ENCODE measurements at regions not wholly inside any gene's neighbourhood (a gene's known extent, or its start where the extent isn't known, plus 50 kb on each side); places are given as distances from the start of the nearest gene placed in this dataset.

DNA sequence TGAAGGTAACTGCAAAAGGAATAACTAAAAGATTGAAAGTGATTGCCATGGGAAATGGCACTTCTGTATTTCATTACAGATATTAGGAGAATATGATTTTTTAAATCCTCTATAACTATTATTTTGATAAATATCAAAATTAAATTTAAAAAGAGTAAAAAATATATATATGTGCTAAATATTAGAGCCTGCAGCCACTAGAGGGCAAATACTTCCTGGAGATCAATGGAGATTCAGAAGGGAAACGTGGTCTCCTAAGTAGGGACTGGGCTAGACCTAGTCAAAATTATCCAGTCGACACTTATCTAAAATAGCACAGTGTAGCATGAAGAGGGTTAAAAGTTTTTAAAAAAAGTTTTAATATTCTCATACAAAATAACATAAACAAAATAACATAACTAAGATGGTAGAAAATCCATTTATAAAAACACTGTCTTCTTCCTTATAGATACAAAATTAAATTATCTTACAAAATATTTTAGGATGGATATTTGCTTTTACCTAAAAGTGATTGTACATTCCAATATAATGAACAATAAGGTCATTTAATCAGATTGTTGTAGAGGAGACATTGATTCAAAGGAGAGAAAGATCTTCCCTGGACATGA lies 434.3 kb downstream of the MDFIC start:
- H3K9me2 ChIP-seq (ENCODE audit: insufficient read depth) = no peaks in the 10 kb centered on the region
- peak; percentile 40; the same call in 2 of the 3 replicates for ATAC-seq
- H3K36me3 ChIP-seq (ENCODE audit: insufficient read depth) = no peaks in the 10 kb centered on the region
- H4K20me1 ChIP-seq (replicated peaks; ENCODE audit: insufficient read depth) = no peaks in the 10 kb centered on the region
- no peaks in the 10 kb centered on the region for H3K9me3 Mint-ChIP-seq
- H2AFZ ChIP-seq = no peak overlapping the region
- peak; percentile 64 for DNase-seq (ENCODE audit: low spot score)
- no peaks in the 10 kb centered on the region for H3K27me3 Mint-ChIP-seq (ENCODE audit: insufficient read depth, low read depth, poor library complexity)
- H3K4me1 Mint-ChIP-seq = no peaks in the 10 kb centered on the region; the same call in 2 of the 3 replicates
- H3K79me2 ChIP-seq (replicated peaks; ENCODE audit: insufficient read depth) = no peaks in the 10 kb centered on the region
- no peak for TF ChIP-seq EZH2 (IDR thresholded peaks at IDR 0.05; ENCODE audit: low read depth, unreplicated experiment)
- no peak for TF ChIP-seq POLR2AphosphoS5 (IDR thresholded peaks at IDR 0.05; ENCODE audit: low read depth)
- peak; percentile 55 to 57 for TF ChIP-seq CTCF (conservative IDR thresholded peaks at IDR 0.05; ENCODE audit: low read depth in 2 of 2)
- H3K36me3 Mint-ChIP-seq (ENCODE audit: low read depth) = no peaks in the 10 kb centered on the region
- H3K27me3 ChIP-seq (ENCODE audit: insufficient read depth) = no peaks in the 10 kb centered on the region
- no peak overlapping the region for H3K27ac ChIP-seq (ENCODE audit: low read depth)
- no peaks in the 10 kb centered on the region for H3F3A ChIP-seq (replicated peaks; ENCODE audit: low read depth)
- no peak overlapping the region for H3K4me3 Mint-ChIP-seq
- no peak overlapping the region for H3K4me2 ChIP-seq
- no peak overlapping the region for H3K4me3 ChIP-seq
- no peak overlapping the region for H3K27ac Mint-ChIP-seq
- H3K4me1 ChIP-seq (ENCODE audit: insufficient read depth) = no peaks in the 10 kb centered on the region

DNA sequence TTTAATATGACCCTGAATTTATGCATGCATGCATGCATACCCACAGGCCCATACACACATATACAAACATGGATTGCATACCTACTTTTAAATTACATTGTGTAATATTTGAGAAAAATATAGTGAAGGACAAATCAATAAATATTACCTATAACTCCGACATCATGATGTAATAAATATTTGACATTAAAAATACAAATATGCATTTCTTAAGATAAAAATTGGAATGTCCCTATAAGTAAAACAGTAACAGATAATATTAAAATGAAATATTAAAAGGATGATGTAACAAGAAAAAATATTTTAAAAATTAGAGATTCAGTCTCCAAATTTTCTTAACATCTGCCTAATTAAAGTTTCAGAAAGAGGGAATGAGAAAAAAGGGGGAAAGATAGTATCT lies 433.0 kb downstream of the MDFIC start:
- Mint-ChIP-seq H3K9me3 (no peaks in the 10 kb centered on the region), H3K27me3 (ENCODE audit: insufficient read depth, low read depth, poor library complexity) (no peaks in the 10 kb centered on the region), H3K4me3 (no peak overlapping the region), H3K4me1 (no peaks in the 10 kb centered on the region; the same call in 2 of the 3 replicates), H3K27ac (no peak overlapping the region), H3K36me3 (ENCODE audit: low read depth) (no peaks in the 10 kb centered on the region)
- Histone ChIP-seq H2AFZ (no peak overlapping the region), H3K27ac (ENCODE audit: low read depth) (no peak overlapping the region), H3K4me1 (ENCODE audit: insufficient read depth) (no peaks in the 10 kb centered on the region), H3K4me2 (no peak overlapping the region), H3F3A (replicated peaks; ENCODE audit: low read depth) (no peaks in the 10 kb centered on the region), H3K36me3 (ENCODE audit: insufficient read depth) (no peaks in the 10 kb centered on the region), H3K4me3 (no peak overlapping the region), H4K20me1 (replicated peaks; ENCODE audit: insufficient read depth) (no peaks in the 10 kb centered on the region), H3K79me2 (replicated peaks; ENCODE audit: insufficient read depth) (no peaks in the 10 kb centered on the region), H3K9me2 (ENCODE audit: insufficient read depth) (no peaks in the 10 kb centered on the region), H3K27me3 (ENCODE audit: insufficient read depth) (no peaks in the 10 kb centered on the region)
- ATAC-seq (no peak), DNase-seq (ENCODE audit: low spot score) (no peak)
- no peak for TF ChIP-seq ETS1 (IDR thresholded peaks at IDR 0.05)
- TF ChIP-seq JUNB (IDR thresholded peaks at IDR 0.05; ENCODE audit: unreplicated experiment) = no peak
- no peak for TF ChIP-seq NANOG (IDR thresholded peaks at IDR 0.05; ENCODE audit: borderline replicate concordance)
- no peak for TF ChIP-seq ZNF331 (CRISPR knock-in tag; IDR thresholded peaks at IDR 0.05; ENCODE audit: low read depth)
- TF ChIP-seq ZNF114 (CRISPR knock-in tag; IDR thresholded peaks at IDR 0.05) = no peak
- TF ChIP-seq, protein P1, sequence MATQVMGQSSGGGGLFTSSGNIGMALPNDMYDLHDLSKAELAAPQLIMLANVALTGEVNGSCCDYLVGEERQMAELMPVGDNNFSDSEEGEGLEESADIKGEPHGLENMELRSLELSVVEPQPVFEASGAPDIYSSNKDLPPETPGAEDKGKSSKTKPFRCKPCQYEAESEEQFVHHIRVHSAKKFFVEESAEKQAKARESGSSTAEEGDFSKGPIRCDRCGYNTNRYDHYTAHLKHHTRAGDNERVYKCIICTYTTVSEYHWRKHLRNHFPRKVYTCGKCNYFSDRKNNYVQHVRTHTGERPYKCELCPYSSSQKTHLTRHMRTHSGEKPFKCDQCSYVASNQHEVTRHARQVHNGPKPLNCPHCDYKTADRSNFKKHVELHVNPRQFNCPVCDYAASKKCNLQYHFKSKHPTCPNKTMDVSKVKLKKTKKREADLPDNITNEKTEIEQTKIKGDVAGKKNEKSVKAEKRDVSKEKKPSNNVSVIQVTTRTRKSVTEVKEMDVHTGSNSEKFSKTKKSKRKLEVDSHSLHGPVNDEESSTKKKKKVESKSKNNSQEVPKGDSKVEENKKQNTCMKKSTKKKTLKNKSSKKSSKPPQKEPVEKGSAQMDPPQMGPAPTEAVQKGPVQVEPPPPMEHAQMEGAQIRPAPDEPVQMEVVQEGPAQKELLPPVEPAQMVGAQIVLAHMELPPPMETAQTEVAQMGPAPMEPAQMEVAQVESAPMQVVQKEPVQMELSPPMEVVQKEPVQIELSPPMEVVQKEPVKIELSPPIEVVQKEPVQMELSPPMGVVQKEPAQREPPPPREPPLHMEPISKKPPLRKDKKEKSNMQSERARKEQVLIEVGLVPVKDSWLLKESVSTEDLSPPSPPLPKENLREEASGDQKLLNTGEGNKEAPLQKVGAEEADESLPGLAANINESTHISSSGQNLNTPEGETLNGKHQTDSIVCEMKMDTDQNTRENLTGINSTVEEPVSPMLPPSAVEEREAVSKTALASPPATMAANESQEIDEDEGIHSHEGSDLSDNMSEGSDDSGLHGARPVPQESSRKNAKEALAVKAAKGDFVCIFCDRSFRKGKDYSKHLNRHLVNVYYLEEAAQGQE (IDR thresholded peaks at IDR 0.05; ENCODE audit: unreplicated experiment) = no peak
- no peak for TF ChIP-seq CREB1 (CRISPR knock-in tag; IDR thresholded peaks at IDR 0.05; ENCODE audit: low read depth)
- no peak for TF ChIP-seq CTCF (conservative IDR thresholded peaks at IDR 0.05; ENCODE audit: low read depth in 2 of 2)
- TF ChIP-seq EZH2phosphoT487 (IDR thresholded peaks at IDR 0.05; ENCODE audit: unreplicated experiment) = no peak
